Nephron (organoid): ENCODE measurements at regions not wholly inside any gene's neighbourhood (a gene's known extent, or its start where the extent isn't known, plus 50 kb on each side); places are given as distances from the start of the nearest gene placed in this dataset.

ENCODE experiments used
- H3K27ac Mint-ChIP-seq, 3 experiments: 2 replicates each; pipeline ENCODE4 v1.8.0; 2020; ENCODE audit warnings: mixed read lengths in 3 of 3, mild to moderate bottlenecking in 2 of 3, moderate library complexity in 1 of 3
- H3K27me3 Mint-ChIP-seq: 2 replicates; pipeline ENCODE4 v1.8.0; 2021; ENCODE audit warnings: low read depth, mild to moderate bottlenecking, moderate library complexity, mixed read lengths
- H3K36me3 Mint-ChIP-seq: 2 replicates; pipeline ENCODE4 v1.8.0; 2020; ENCODE audit warnings: low read depth, mixed read lengths
- H3K4me1 Mint-ChIP-seq: 2 replicates; pipeline ENCODE4 v1.8.0; 2020; ENCODE audit warnings: mixed read lengths
- H3K4me3 Mint-ChIP-seq, 3 experiments: 2 replicates each; pipeline ENCODE4 v1.8.0; 2020; ENCODE audit warnings: mild to moderate bottlenecking in 3 of 3, mixed read lengths in 3 of 3, moderate library complexity in 2 of 3
- H3K9me3 Mint-ChIP-seq: 2 replicates; pipeline ENCODE4 v1.8.0; 2020; ENCODE audit warnings: mixed read lengths
- CTCF ChIP-seq, 3 experiments: fragments of 200-600 bp; sonication (generic); IDR thresholded peaks; one replicate each; pipeline ENCODE4 v1.5.0; 2021; ENCODE audit warnings: antibody characterized with exemption in 3 of 3; ENCODE audit not compliant: unreplicated experiment in 3 of 3

- H3K27ac Mint-ChIP-seq, result no peak overlapping the region
- no peak overlapping the region for H3K4me3 Mint-ChIP-seq
- H3K4me1 Mint-ChIP-seq, result no peaks in the 10 kb centered on the region
- H3K9me3 Mint-ChIP-seq, result no peaks in the 10 kb centered on the region
- H3K27me3 Mint-ChIP-seq, result peaks cover 42% of the 10 kb centered on the region
- no peaks in the 10 kb centered on the region for H3K36me3 Mint-ChIP-seq
- no peak for TF ChIP-seq CTCF (IDR thresholded peaks at IDR 0.05; ENCODE audit: unreplicated experiment in 3 of 3)
Measured at GRCh38 chr6:44674226-44675155, 287.0 kb downstream of the CDC5L start.

GRCh38 chr6:44675449-44675848, 287.9 kb downstream of the CDC5L start:
- Mint-ChIP-seq H3K27me3 (peaks cover 38% of the 10 kb centered on the region), H3K27ac (no peak overlapping the region), H3K9me3 (no peaks in the 10 kb centered on the region), H3K4me1 (no peaks in the 10 kb centered on the region), H3K36me3 (no peaks in the 10 kb centered on the region), H3K4me3 (no peak overlapping the region)
- TF ChIP-seq CTCF (IDR thresholded peaks at IDR 0.05; ENCODE audit: unreplicated experiment in 3 of 3), result no peak

GRCh38 chr6:44676246-44676790, 288.8 kb downstream of the CDC5L start:
- TF ChIP-seq CTCF (IDR thresholded peaks at IDR 0.05; ENCODE audit: unreplicated experiment in 3 of 3), result no peak
- Mint-ChIP-seq H3K27me3 (peaks cover 30% of the 10 kb centered on the region), H3K4me1 (no peaks in the 10 kb centered on the region), H3K4me3 (no peak overlapping the region), H3K36me3 (no peaks in the 10 kb centered on the region), H3K9me3 (no peaks in the 10 kb centered on the region), H3K27ac (no peak overlapping the region)

- no peaks in the 10 kb centered on the region for H3K36me3 Mint-ChIP-seq
- peaks cover 4% of the 10 kb centered on the region for H3K4me1 Mint-ChIP-seq
- no peak overlapping the region for H3K27ac Mint-ChIP-seq
- no peaks in the 10 kb centered on the region for H3K9me3 Mint-ChIP-seq
- TF ChIP-seq CTCF (IDR thresholded peaks at IDR 0.05; ENCODE audit: unreplicated experiment in 3 of 3), result no peak
- no peak overlapping the region for H3K4me3 Mint-ChIP-seq
- H3K27me3 Mint-ChIP-seq, result peaks cover 25% of the 10 kb centered on the region
Measured at GRCh38 chr6:44676826-44677433, 289.4 kb downstream of the CDC5L start.

GRCh38 chr6:44678252-44678935, 290.9 kb downstream of the CDC5L start:
- Mint-ChIP-seq H3K36me3 (no peaks in the 10 kb centered on the region), H3K27ac (no peak overlapping the region), H3K4me1 (peaks cover 4% of the 10 kb centered on the region), H3K4me3 (no peak overlapping the region), H3K27me3 (peaks cover 29% of the 10 kb centered on the region), H3K9me3 (no peaks in the 10 kb centered on the region)
- no peak for TF ChIP-seq CTCF (IDR thresholded peaks at IDR 0.05; ENCODE audit: unreplicated experiment in 3 of 3)
